Tibial nerve (tissue), 4 donors: ENCODE measurements at regions not wholly inside any gene's neighbourhood (a gene's known extent, or its start where the extent isn't known, plus 50 kb on each side); places are given as distances from the start of the nearest gene placed in this dataset.

Experiments
- DNase-seq, 2 donors: peaks; one replicate each; pipeline ENCODE4 v3.0.0-alpha.2; 2019; ENCODE audit warnings: low spot score in 2 of 2
- H3K27ac ChIP-seq, 4 donors: fragments of 200-600 bp; sonication (generic) in 3 of 4; one replicate each; pipeline ENCODE4 v1.5.1; 2017 to 2019; ENCODE audit warnings: mild to moderate bottlenecking in 1 of 4
- H3K27me3 ChIP-seq, 2 donors: fragments of 200-600 bp; sonication (generic) in 1 of 2; one replicate each; pipeline versions ENCODE4 v1.5.1 to v1.6.0; 2017 to 2019
- H3K36me3 ChIP-seq, 3 donors: fragments of 200-600 bp; sonication (generic); one replicate each; pipeline ENCODE4 v1.5.1; 2018 to 2019
- H3K4me1 ChIP-seq, 4 donors: fragments of 200-600 bp; sonication (generic) in 3 of 4; one replicate each; pipeline ENCODE4 v1.5.1; 2017 to 2019
- H3K4me3 ChIP-seq, 4 donors: fragments of 200-600 bp; sonication (generic) in 3 of 4; one replicate each; pipeline ENCODE4 v1.5.1; 2017 to 2019; ENCODE audit warnings: mild to moderate bottlenecking in 1 of 4, moderate library complexity in 1 of 4
- H3K9me3 ChIP-seq, 4 donors: fragments of 200-600 bp; sonication (generic) in 3 of 4; one replicate each; pipeline ENCODE4 v1.5.1; 2017 to 2019
- EP300 ChIP-seq, 2 donors: sonication (generic); formaldehyde crosslinking; IDR thresholded peaks; one replicate each; pipeline ENCODE4 v1.6.1; 2017; ENCODE audit warnings: antibody characterized with exemption in 2 of 2, mild to moderate bottlenecking in 1 of 2
- POLR2A ChIP-seq, 2 donors: fragments of 450-650 bp; IDR thresholded peaks; one replicate each; pipeline ENCODE4 v1.6.1; 2017; ENCODE audit warnings: antibody characterized with exemption in 2 of 2, mild to moderate bottlenecking in 2 of 2, moderate library complexity in 2 of 2
- WGBS, 2 donors: methylation state at CpG; one replicate each; pipeline ENCODE4 v1.1.5; 2018; 5-methylcytosine and 5-hydroxymethylcytosine counted together
- TF ChIP-seq, protein P1 (sequence below), 5 experiments: fragments of 200-600 bp in 3 of 5; fragments of 450-650 bp in 2 of 5; sonication (generic) in 3 of 5; IDR thresholded peaks; one replicate each; pipeline ENCODE4 v1.5.1; 2016 to 2019; ENCODE audit warnings: antibody characterized with exemption in 5 of 5, mild to moderate bottlenecking in 3 of 5, moderate library complexity in 2 of 5

- Histone ChIP-seq H3K4me1 (no peaks in the 10 kb centered on the region), H3K4me3 (no peak overlapping the region), H3K9me3 (no peaks in the 10 kb centered on the region), H3K27ac (no peak overlapping the region), H3K27me3 (no peaks in the 10 kb centered on the region), H3K36me3 (no peaks in the 10 kb centered on the region)
- TF ChIP-seq POLR2A (IDR thresholded peaks at IDR 0.05) = no peak
- TF ChIP-seq, protein P1, sequence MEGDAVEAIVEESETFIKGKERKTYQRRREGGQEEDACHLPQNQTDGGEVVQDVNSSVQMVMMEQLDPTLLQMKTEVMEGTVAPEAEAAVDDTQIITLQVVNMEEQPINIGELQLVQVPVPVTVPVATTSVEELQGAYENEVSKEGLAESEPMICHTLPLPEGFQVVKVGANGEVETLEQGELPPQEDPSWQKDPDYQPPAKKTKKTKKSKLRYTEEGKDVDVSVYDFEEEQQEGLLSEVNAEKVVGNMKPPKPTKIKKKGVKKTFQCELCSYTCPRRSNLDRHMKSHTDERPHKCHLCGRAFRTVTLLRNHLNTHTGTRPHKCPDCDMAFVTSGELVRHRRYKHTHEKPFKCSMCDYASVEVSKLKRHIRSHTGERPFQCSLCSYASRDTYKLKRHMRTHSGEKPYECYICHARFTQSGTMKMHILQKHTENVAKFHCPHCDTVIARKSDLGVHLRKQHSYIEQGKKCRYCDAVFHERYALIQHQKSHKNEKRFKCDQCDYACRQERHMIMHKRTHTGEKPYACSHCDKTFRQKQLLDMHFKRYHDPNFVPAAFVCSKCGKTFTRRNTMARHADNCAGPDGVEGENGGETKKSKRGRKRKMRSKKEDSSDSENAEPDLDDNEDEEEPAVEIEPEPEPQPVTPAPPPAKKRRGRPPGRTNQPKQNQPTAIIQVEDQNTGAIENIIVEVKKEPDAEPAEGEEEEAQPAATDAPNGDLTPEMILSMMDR (IDR thresholded peaks at IDR 0.05) = no peak
- no peak for TF ChIP-seq EP300 (IDR thresholded peaks at IDR 0.05)
- DNase-seq = no peak
- WGBS, 2 donors = 93 to 98% methylated on average over 1 of the region's 1 CpG
These were observed 128.5 kb upstream of the STEAP1 start for GRCh38 chr7:90025771-90026170.

GRCh38 chr7:90033850-90034249 is 120.4 kb upstream of the STEAP1 start:
- Histone ChIP-seq H3K27ac (no peak overlapping the region), H3K36me3 (no peaks in the 10 kb centered on the region), H3K9me3 (no peaks in the 10 kb centered on the region), H3K4me3 (no peak overlapping the region), H3K27me3 (no peaks in the 10 kb centered on the region), H3K4me1 (no peaks in the 10 kb centered on the region)
- DNase-seq = no peak
- WGBS, 2 donors = 71 to 77% methylated on average over 4 of the region's 4 CpGs
- TF ChIP-seq, protein P1 (IDR thresholded peaks at IDR 0.05) = no peak
- TF ChIP-seq EP300 (IDR thresholded peaks at IDR 0.05) (no peak), POLR2A (IDR thresholded peaks at IDR 0.05) (no peak)

- Histone ChIP-seq H3K36me3 (no peaks in the 10 kb centered on the region), H3K9me3 (peaks cover 0 to 3% (median 0%) of the 10 kb centered on the region in 4 donors), H3K27me3 (no peaks in the 10 kb centered on the region), H3K4me3 (no peak overlapping the region), H3K4me1 (no peaks in the 10 kb centered on the region), H3K27ac (no peak overlapping the region)
- 80 to 89% methylated on average over 3 of the region's 3 CpGs for WGBS, 2 donors
- TF ChIP-seq EP300 (IDR thresholded peaks at IDR 0.05) (no peak), POLR2A (IDR thresholded peaks at IDR 0.05) (no peak)
- TF ChIP-seq, protein P1 (IDR thresholded peaks at IDR 0.05) = no peak
- DNase-seq = no peak
These were observed 101.2 kb upstream of the STEAP1 start for GRCh38 chr7:90053094-90053493.

DNA sequence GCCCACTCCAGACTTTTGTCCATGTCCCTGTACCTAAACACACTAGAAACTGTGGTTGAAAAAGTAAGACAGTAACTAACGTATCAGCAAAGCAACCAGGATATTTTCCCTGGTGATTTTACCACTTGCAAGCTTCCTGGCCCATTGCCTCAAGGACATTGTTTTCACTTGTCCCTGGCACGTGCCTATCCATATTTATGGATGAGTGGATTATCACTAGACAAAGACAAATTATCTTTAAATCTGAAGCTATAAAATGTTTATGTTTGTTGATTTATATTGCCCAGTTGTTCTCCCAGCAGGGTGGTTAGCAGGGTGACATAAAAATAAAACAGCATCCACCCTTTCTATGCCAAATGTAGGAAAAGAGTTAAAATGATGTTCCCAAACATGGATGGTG is 93.2 kb upstream of the STEAP1 start:
- H3K27me3 ChIP-seq = no peaks in the 10 kb centered on the region

GRCh38 chr7:90064370-90064769 is 89.9 kb upstream of the STEAP1 start:
- Histone ChIP-seq H3K4me1 (no peaks in the 10 kb centered on the region), H3K36me3 (no peaks in the 10 kb centered on the region), H3K4me3 (no peak overlapping the region), H3K9me3 (no peaks in the 10 kb centered on the region), H3K27me3 (no peaks in the 10 kb centered on the region), H3K27ac (no peak overlapping the region)
- no peak for DNase-seq
- TF ChIP-seq, protein P1 (IDR thresholded peaks at IDR 0.05) = no peak
- TF ChIP-seq POLR2A (IDR thresholded peaks at IDR 0.05) = no peak
- no peak for TF ChIP-seq EP300 (IDR thresholded peaks at IDR 0.05)
- WGBS, 2 donors = 85 to 88% methylated on average over 2 of the region's 2 CpGs

More for the DNA sequence above, 93.2 kb upstream of the STEAP1 start:
- Histone ChIP-seq H3K27ac (no peak overlapping the region), H3K4me3 (no peak overlapping the region), H3K4me1 (no peaks in the 10 kb centered on the region), H3K9me3 (no peaks in the 10 kb centered on the region), H3K36me3 (no peaks in the 10 kb centered on the region)
- 24 to 37% methylated on average over 2 of the region's 2 CpGs for WGBS, 2 donors
- TF ChIP-seq, protein P1 (IDR thresholded peaks at IDR 0.05) = no peak
- TF ChIP-seq POLR2A (IDR thresholded peaks at IDR 0.05) = no peak
- TF ChIP-seq EP300 (IDR thresholded peaks at IDR 0.05) = no peak
- no peak for DNase-seq
